Right lobe of liver (tissue), 6 donors: ENCODE measurements at regions not wholly inside any gene's neighbourhood (a gene's known extent, or its start where the extent isn't known, plus 50 kb on each side); places are given as distances from the start of the nearest gene placed in this dataset.

Source experiments
- ATAC-seq, 4 donors: fragments of 200-7000 bp; cut with Tn5 transposase; one replicate each; pipeline ENCODE4 v1.9.1; 2020; ENCODE audit warnings: mild to moderate bottlenecking in 4 of 4, moderate library complexity in 4 of 4
- DNase-seq, 3 donors: peaks; one replicate each; pipeline ENCODE4 v3.0.0-alpha.2; 2020
- H3K27ac ChIP-seq, 3 donors: fragments of 200-600 bp; one replicate each; pipeline ENCODE4 v1.8.0; 2022
- H3K27me3 ChIP-seq, 2 donors: fragments of 200-600 bp; one replicate each; pipeline ENCODE4 v1.8.0; 2022
- H3K36me3 ChIP-seq, 4 donors: fragments of 200-600 bp; sonication (generic) in 1 of 4; one replicate each; pipeline versions ENCODE4 v1.5.1 to v1.8.0; 2017 to 2022; ENCODE audit warnings: control low read depth in 1 of 4
- H3K4me1 ChIP-seq, 4 donors: fragments of 200-600 bp; sonication (generic) in 1 of 4; one replicate each; pipeline versions ENCODE4 v1.5.1 to v1.8.0; 2017 to 2022; ENCODE audit warnings: control low read depth in 1 of 4
- H3K4me3 ChIP-seq, 3 donors: fragments of 200-600 bp; one replicate each; pipeline ENCODE4 v1.8.0; 2022
- H3K9me3 ChIP-seq, 4 donors: fragments of 200-600 bp; sonication (generic) in 1 of 4; one replicate each; pipeline versions ENCODE4 v1.5.1 to v1.8.0; 2017 to 2022; ENCODE audit warnings: control low read depth in 1 of 4
- POLR2A ChIP-seq: fragments of 450-650 bp; IDR thresholded peaks from one replicate; pipeline ENCODE4 v1.6.1; 2017; ENCODE audit warnings: antibody characterized with exemption, mild to moderate bottlenecking
- WGBS: methylation state at CpG from one replicate; pipeline ENCODE4 v1.1.6; 2018; ENCODE audit warnings: low coverage, low lambda C conversion rate; ENCODE audit not compliant: insufficient coverage; ENCODE audit errors: missing lambda C conversion rate; 5-methylcytosine and 5-hydroxymethylcytosine counted together
- intact Hi-C, 2 donors: fragments of 100-400 bp; cut with DNase I; formaldehyde crosslinking; loops; one replicate each; pipeline versions ENCODE4 v1.11.2 to v1.14.1; 2022
- TF ChIP-seq, protein P1 (sequence below), 4 donors: fragments of 200-600 bp in 3 of 4; fragments of 450-650 bp in 1 of 4; IDR thresholded peaks; one replicate each; pipeline versions ENCODE4 v1.5.1 to v1.8.0; 2016 to 2022; ENCODE audit warnings: antibody characterized with exemption in 4 of 4, mild to moderate bottlenecking in 2 of 4
- donor health status: DM: no; HTN: yes; CAD: no.
- donor health status: DM: no; HTN: no; CAD: no.
- donor health status: DM: no; HTN: no; CAD: no.
- donor health status: DM: no; HTN: yes; CAD: no.
- donor health status: DM: no; HTN: yes; CAD: no.

DNA sequence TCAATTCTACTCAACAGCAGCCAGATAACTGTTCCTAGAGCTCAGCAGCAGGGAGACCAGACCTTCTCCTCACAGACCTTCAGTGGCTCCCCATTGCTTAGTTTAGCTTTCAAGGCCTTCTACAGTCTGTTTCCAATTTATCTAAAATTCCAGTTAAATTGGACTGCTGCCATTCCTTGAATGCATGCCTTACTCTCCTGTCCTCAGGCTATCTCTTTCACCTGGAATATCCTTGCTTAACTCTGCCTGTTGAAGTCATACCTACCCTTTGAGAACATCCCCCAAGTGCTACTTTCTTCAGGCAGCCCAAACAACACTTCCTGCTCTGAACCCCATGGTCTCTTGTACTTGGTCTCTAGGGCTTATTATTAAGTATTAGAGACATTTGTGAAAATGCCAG is 120.7 kb upstream of the TENM4 start:
- H3K4me3 ChIP-seq, result no peak overlapping the region
- no peaks in the 10 kb centered on the region for H3K36me3 ChIP-seq
- TF ChIP-seq POLR2A, result no peak
- TF ChIP-seq, protein P1, sequence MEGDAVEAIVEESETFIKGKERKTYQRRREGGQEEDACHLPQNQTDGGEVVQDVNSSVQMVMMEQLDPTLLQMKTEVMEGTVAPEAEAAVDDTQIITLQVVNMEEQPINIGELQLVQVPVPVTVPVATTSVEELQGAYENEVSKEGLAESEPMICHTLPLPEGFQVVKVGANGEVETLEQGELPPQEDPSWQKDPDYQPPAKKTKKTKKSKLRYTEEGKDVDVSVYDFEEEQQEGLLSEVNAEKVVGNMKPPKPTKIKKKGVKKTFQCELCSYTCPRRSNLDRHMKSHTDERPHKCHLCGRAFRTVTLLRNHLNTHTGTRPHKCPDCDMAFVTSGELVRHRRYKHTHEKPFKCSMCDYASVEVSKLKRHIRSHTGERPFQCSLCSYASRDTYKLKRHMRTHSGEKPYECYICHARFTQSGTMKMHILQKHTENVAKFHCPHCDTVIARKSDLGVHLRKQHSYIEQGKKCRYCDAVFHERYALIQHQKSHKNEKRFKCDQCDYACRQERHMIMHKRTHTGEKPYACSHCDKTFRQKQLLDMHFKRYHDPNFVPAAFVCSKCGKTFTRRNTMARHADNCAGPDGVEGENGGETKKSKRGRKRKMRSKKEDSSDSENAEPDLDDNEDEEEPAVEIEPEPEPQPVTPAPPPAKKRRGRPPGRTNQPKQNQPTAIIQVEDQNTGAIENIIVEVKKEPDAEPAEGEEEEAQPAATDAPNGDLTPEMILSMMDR (IDR thresholded peaks at IDR 0.05), result no peak
- H3K27me3 ChIP-seq, result no peaks in the 10 kb centered on the region
- intact Hi-C loops, result no loop called here
- H3K4me1 ChIP-seq, result no peaks in the 10 kb centered on the region
- no peaks in the 10 kb centered on the region for H3K9me3 ChIP-seq
- ATAC-seq (no peak), DNase-seq (no peak)
- no peak overlapping the region for H3K27ac ChIP-seq

DNA sequence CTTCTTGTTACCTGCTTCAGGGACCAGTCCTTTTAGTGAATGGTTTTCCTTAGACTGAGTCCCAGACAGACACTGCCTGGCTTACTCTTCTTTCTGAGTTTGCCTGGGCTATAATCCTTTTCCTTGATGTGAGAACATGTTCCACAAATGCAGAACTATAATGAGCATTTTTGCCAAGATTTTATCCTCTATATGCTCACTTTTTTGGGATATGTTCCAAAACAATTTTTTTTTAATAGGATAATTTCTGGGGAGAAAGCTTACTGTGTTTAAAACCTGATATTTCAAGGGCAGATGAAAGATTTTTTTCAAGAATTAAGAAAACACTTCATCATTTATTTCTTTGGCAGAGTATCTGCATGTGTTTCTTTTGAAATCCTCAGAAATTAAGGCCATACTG is 110.0 kb upstream of the TENM4 start:
- no peak overlapping the region for H3K4me3 ChIP-seq
- no peaks in the 10 kb centered on the region for H3K27me3 ChIP-seq
- intact Hi-C loops, result no loop called here
- H3K36me3 ChIP-seq, result no peaks in the 10 kb centered on the region
- TF ChIP-seq, protein P1 (IDR thresholded peaks at IDR 0.05), result no peak
- no peak for TF ChIP-seq POLR2A
- no peak for DNase-seq
- no peaks in the 10 kb centered on the region for H3K9me3 ChIP-seq
- no peaks in the 10 kb centered on the region for H3K4me1 ChIP-seq
- ATAC-seq, result no peak
- no peak overlapping the region for H3K27ac ChIP-seq

DNA sequence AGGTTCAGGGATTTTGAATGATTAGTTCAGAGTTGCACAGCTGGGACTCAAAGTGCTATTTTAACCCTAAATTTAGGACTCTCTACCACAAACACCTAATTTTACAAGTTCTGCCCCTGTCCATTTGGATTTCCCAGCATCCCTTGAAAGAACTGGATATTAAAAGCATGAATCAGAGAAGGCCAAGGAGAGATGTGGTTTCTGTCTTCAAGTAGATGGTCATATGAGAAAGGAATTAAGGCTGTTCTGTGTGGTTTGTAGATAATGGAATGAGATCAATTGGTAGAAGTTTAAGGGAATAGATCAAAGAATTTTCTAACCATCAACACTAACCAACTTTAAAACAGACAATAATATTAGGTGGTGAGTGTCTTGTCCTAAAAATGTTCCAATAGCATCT is 106.4 kb upstream of the TENM4 start:
- TF ChIP-seq, protein P1 (IDR thresholded peaks at IDR 0.05), result no peak
- no peak for TF ChIP-seq POLR2A
- intact Hi-C loops, result no loop called here
- no peaks in the 10 kb centered on the region for H3K9me3 ChIP-seq
- no peak for ATAC-seq
- no peaks in the 10 kb centered on the region for H3K4me1 ChIP-seq
- no peak overlapping the region for H3K4me3 ChIP-seq
- DNase-seq, result no peak
- H3K36me3 ChIP-seq, result no peaks in the 10 kb centered on the region
- H3K27ac ChIP-seq, result no peak overlapping the region
- H3K27me3 ChIP-seq, result no peaks in the 10 kb centered on the region

DNA sequence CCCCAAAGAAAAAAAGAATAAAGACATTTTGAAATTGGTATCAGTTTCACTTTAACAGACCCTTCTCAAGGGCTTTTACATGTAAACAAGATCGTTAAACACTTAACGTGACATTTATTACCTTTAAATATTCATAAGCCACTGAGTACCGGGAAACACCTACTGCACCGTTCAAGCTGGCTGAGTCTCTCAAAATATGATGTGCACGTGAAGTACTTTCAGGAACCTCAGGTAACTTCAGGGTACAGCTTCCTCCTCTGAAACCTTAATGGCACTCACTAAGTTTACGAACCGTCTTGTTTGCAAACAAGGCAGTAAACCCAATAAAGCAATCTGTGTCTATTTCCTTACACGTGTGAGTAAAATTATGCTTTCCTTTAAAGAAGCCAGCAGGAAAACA is 105.5 kb upstream of the TENM4 start:
- intact Hi-C loops, result no loop called here
- DNase-seq (no peak), ATAC-seq (no peak)
- Histone ChIP-seq H3K4me3 (no peak overlapping the region), H3K36me3 (no peaks in the 10 kb centered on the region), H3K4me1 (no peaks in the 10 kb centered on the region), H3K27me3 (no peaks in the 10 kb centered on the region), H3K27ac (no peak overlapping the region), H3K9me3 (no peaks in the 10 kb centered on the region)
- 36% methylated on average over 8 of the region's 8 CpGs for WGBS
- TF ChIP-seq POLR2A, result no peak
- TF ChIP-seq, protein P1 (IDR thresholded peaks at IDR 0.05), result no peak

- intact Hi-C loops, result no loop called here
- ATAC-seq (no peak), DNase-seq (no peak)
- Histone ChIP-seq H3K27ac (no peak overlapping the region), H3K4me3 (no peak overlapping the region), H3K36me3 (no peaks in the 10 kb centered on the region), H3K27me3 (no peaks in the 10 kb centered on the region), H3K4me1 (no peaks in the 10 kb centered on the region), H3K9me3 (no peaks in the 10 kb centered on the region)
- TF ChIP-seq, protein P1 (IDR thresholded peaks at IDR 0.05), result no peak
- 33% methylated on average over 2 of the region's 2 CpGs for WGBS
Observed at GRCh38 chr11:79544361-79544760, 103.5 kb upstream of the TENM4 start.
